ENCODE measurements at regions not wholly inside any gene's neighbourhood (a gene's known extent, or its start where the extent isn't known, plus 50 kb on each side); places are given as distances from the start of the nearest gene placed in this dataset.

GRCh38 chr4:53905276-53905940 lies 159.0 kb downstream of the CHIC2 start:
- TF ChIP-seq POLR2AphosphoS5 (IDR thresholded peaks at IDR 0.05), result no peak
- TF ChIP-seq, protein P1, sequence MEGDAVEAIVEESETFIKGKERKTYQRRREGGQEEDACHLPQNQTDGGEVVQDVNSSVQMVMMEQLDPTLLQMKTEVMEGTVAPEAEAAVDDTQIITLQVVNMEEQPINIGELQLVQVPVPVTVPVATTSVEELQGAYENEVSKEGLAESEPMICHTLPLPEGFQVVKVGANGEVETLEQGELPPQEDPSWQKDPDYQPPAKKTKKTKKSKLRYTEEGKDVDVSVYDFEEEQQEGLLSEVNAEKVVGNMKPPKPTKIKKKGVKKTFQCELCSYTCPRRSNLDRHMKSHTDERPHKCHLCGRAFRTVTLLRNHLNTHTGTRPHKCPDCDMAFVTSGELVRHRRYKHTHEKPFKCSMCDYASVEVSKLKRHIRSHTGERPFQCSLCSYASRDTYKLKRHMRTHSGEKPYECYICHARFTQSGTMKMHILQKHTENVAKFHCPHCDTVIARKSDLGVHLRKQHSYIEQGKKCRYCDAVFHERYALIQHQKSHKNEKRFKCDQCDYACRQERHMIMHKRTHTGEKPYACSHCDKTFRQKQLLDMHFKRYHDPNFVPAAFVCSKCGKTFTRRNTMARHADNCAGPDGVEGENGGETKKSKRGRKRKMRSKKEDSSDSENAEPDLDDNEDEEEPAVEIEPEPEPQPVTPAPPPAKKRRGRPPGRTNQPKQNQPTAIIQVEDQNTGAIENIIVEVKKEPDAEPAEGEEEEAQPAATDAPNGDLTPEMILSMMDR (IDR thresholded peaks at IDR 0.05), result no peak
